ENCODE measurements at regions not wholly inside any gene's neighbourhood (a gene's known extent, or its start where the extent isn't known, plus 50 kb on each side); places are given as distances from the start of the nearest gene placed in this dataset.

DNA sequence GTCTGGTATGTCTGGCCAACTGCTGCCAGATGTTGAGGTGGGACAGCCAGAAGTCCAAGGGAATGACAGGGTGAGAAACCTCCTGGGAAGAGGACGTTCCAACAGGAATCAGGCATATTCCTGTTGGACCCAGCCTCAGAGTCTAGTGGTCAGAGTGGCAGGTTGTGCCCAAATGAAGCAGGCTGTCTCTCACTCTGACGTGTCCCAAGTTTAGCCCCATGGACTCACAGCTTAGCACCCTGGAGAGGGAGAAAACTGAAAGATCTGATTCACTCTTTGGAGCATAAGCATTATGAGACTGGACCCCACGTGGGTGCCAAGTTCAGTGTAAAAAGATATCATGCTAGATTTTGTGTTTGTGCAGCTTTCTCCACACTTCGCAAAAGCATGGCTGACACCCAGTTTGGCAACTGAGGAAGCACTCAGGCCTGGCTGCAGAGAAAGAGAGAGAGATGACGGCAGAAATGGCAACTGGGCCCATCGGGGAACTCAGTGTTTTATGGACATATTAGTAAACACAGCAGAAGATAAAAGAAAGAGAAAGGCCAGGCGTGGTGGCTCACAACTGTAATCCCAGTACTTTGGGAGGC, 88.2 kb upstream of the LMCD1 start:
- ATAC-seq (ENCODE audit: low read depth in 2 of 2) (no peak), DNase-seq (no peak)
- Histone ChIP-seq H3K27me3 (ENCODE audit: control insufficient read depth, insufficient read depth, low read length) (no peaks in the 10 kb centered on the region), H3K36me3 (ENCODE audit: control insufficient read depth, insufficient read depth, low read length) (no peaks in the 10 kb centered on the region), H3K27ac (ENCODE audit: insufficient read depth, low read length, poor library complexity, severe bottlenecking) (no peak overlapping the region), H3K4me1 (ENCODE audit: control insufficient read depth, insufficient read depth, low read length, poor library complexity, severe bottlenecking) (no peaks in the 10 kb centered on the region), H3K4me3 (ENCODE audit: low read depth, low read length) (no peak overlapping the region), H3K9me3 (ENCODE audit: control insufficient read depth in 2 of 2, low read length in 2 of 2) (no peaks in the 10 kb centered on the region)
- Mint-ChIP-seq H3K36me3 (no peaks in the 10 kb centered on the region), H3K27me3 (peaks cover 10% of the 10 kb centered on the region), H3K4me3 (no peak overlapping the region), H3K27ac (peak overlapping the region in 1 of 3 donors; percentile 69), H3K4me1 (peaks cover 4 to 16% (median 7%) of the 10 kb centered on the region in 4 donors), H3K9me3 (no peaks in the 10 kb centered on the region)

DNA sequence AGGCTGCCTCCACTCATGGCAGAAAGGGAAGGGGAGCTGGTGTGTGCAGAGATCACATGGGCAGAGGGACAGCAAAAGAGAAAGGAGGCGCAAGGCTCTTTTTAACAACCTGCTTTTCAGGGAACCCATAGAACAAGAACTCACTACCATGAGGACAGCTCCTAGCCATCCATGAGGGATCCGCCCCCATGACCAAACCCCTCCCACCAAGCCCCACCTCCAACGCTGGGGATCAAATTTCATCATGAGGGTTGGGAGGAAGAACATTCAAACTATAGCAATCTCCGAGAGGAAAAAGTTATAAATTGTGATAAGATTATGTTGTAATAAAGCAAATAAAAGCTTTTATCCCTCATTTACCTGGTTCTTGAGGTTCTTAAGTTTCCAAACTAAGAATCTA, 84.7 kb upstream of the LMCD1 start:
- no peak overlapping the region for H3K4me3 Mint-ChIP-seq
- DNase-seq (no peak), ATAC-seq (ENCODE audit: low read depth in 2 of 2) (no peak)
- no peak overlapping the region for H3K27ac ChIP-seq (ENCODE audit: insufficient read depth, low read length, poor library complexity, severe bottlenecking)
- peak overlapping the region in 2 of 3 donors; percentile 52 to 84 for H3K27ac Mint-ChIP-seq
- no peaks in the 10 kb centered on the region for H3K4me1 ChIP-seq (ENCODE audit: control insufficient read depth, insufficient read depth, low read length, poor library complexity, severe bottlenecking)
- H3K27me3 ChIP-seq (ENCODE audit: control insufficient read depth, insufficient read depth, low read length): no peaks in the 10 kb centered on the region
- no peaks in the 10 kb centered on the region for H3K36me3 Mint-ChIP-seq
- H3K27me3 Mint-ChIP-seq: peaks cover 5% of the 10 kb centered on the region
- no peaks in the 10 kb centered on the region for H3K36me3 ChIP-seq (ENCODE audit: control insufficient read depth, insufficient read depth, low read length)
- H3K9me3 Mint-ChIP-seq: no peaks in the 10 kb centered on the region
- no peak overlapping the region for H3K4me3 ChIP-seq (ENCODE audit: low read depth, low read length)
- H3K9me3 ChIP-seq (ENCODE audit: control insufficient read depth in 2 of 2, low read length in 2 of 2): no peaks in the 10 kb centered on the region
- peaks cover 4 to 16% (median 7%) of the 10 kb centered on the region in 4 donors for H3K4me1 Mint-ChIP-seq

DNA sequence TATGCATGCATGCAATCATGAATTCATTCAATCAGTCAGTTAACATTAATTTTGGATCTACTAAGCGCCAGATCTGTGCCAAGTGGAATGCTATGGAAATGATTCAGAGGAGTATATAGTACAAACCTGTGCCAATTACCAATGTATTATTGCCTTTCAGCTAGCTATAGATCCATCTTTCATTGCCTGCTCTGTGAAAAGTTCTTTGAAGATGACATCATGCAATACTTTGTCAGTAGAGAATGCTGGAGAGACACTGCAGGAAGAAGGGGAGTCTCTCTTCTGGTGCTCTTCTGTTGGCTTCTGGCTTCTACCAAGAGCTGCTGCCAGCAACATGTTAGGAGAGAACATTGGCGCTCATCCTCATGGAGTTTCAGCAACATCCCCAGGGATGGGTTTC, 81.0 kb upstream of the LMCD1 start:
- no peak overlapping the region for H3K4me3 Mint-ChIP-seq
- no peaks in the 10 kb centered on the region for H3K36me3 Mint-ChIP-seq
- DNase-seq (no peak), ATAC-seq (ENCODE audit: low read depth in 2 of 2) (no peak)
- no peaks in the 10 kb centered on the region for H3K27me3 Mint-ChIP-seq
- H3K27ac Mint-ChIP-seq: peak overlapping the region in 1 of 3 donors; percentile 16
- no peak overlapping the region for H3K4me3 ChIP-seq (ENCODE audit: low read depth, low read length)
- peaks cover 2 to 11% (median 4%) of the 10 kb centered on the region in 4 donors for H3K4me1 Mint-ChIP-seq
- H3K27me3 ChIP-seq (ENCODE audit: control insufficient read depth, insufficient read depth, low read length): no peaks in the 10 kb centered on the region
- peaks cover 0 to 1% (median 0%) of the 10 kb centered on the region in 7 donors for H3K9me3 Mint-ChIP-seq
- no peaks in the 10 kb centered on the region for H3K4me1 ChIP-seq (ENCODE audit: control insufficient read depth, insufficient read depth, low read length, poor library complexity, severe bottlenecking)
- no peaks in the 10 kb centered on the region for H3K9me3 ChIP-seq (ENCODE audit: control insufficient read depth in 2 of 2, low read length in 2 of 2)
- no peak overlapping the region for H3K27ac ChIP-seq (ENCODE audit: insufficient read depth, low read length, poor library complexity, severe bottlenecking)
- H3K36me3 ChIP-seq (ENCODE audit: control insufficient read depth, insufficient read depth, low read length): no peaks in the 10 kb centered on the region

DNA sequence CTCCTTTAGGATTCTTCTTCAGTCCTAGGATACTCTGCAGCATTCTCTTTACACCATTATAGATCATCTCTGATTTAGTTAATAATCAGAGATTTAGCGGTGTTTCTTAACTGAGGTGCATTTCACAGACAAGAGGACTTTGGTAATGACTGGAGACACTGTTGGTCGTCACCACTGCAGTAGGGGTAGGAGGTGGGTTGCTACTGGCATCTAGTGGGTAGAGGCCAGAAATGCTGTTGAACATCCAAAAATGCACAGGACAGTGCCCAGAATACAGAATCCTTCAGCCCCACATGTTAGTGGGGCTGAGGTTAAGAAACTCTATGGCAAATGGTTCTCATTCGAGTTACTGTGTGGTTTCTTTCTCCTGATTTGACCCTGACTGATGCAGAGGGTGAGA, 80.4 kb upstream of the LMCD1 start:
- no peak overlapping the region for H3K4me3 ChIP-seq (ENCODE audit: low read depth, low read length)
- peak in 1 of 3 donors; percentile 13 for DNase-seq
- Mint-ChIP-seq H3K4me1 (peaks cover 2 to 11% (median 4%) of the 10 kb centered on the region in 4 donors), H3K4me3 (no peak overlapping the region), H3K36me3 (no peaks in the 10 kb centered on the region), H3K27ac (peak overlapping the region in 2 of 3 donors; percentile 16 to 35), H3K9me3 (peaks cover 0 to 1% (median 0%) of the 10 kb centered on the region in 7 donors), H3K27me3 (no peaks in the 10 kb centered on the region)
- H3K9me3 ChIP-seq (ENCODE audit: control insufficient read depth in 2 of 2, low read length in 2 of 2): no peaks in the 10 kb centered on the region
- no peaks in the 10 kb centered on the region for H3K4me1 ChIP-seq (ENCODE audit: control insufficient read depth, insufficient read depth, low read length, poor library complexity, severe bottlenecking)
- no peak for ATAC-seq (ENCODE audit: low read depth in 2 of 2)
- no peaks in the 10 kb centered on the region for H3K36me3 ChIP-seq (ENCODE audit: control insufficient read depth, insufficient read depth, low read length)
- H3K27ac ChIP-seq (ENCODE audit: insufficient read depth, low read length, poor library complexity, severe bottlenecking): no peak overlapping the region
- no peaks in the 10 kb centered on the region for H3K27me3 ChIP-seq (ENCODE audit: control insufficient read depth, insufficient read depth, low read length)

DNA sequence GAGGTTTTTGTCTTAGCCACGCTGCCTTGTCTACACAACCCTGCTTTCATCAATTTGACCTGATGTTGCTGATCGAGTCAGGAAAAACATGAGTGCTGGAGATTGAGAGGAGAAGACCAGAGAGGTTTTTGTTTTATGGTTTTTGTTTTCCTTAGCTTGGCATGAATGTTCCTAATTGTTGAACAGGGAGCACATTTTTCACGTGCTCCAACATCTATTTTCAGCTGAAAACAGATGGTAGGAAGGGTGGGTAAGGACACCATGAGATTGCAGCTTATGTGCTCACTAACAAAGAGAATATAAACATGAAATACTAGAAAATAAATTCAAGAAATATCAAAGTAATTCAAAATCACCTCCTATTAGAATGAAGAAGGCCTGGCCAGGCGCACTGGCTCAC, 79.9 kb upstream of the LMCD1 start:
- no peaks in the 10 kb centered on the region for H3K9me3 ChIP-seq (ENCODE audit: control insufficient read depth in 2 of 2, low read length in 2 of 2)
- Mint-ChIP-seq H3K9me3 (peaks cover 0 to 1% (median 0%) of the 10 kb centered on the region in 7 donors), H3K27me3 (no peaks in the 10 kb centered on the region), H3K36me3 (no peaks in the 10 kb centered on the region), H3K4me1 (peaks cover 2 to 8% (median 4%) of the 10 kb centered on the region in 4 donors), H3K27ac (no peak overlapping the region), H3K4me3 (no peak overlapping the region)
- no peak for ATAC-seq (ENCODE audit: low read depth in 2 of 2)
- H3K36me3 ChIP-seq (ENCODE audit: control insufficient read depth, insufficient read depth, low read length): no peaks in the 10 kb centered on the region
- no peak overlapping the region for H3K27ac ChIP-seq (ENCODE audit: insufficient read depth, low read length, poor library complexity, severe bottlenecking)
- no peak overlapping the region for H3K4me3 ChIP-seq (ENCODE audit: low read depth, low read length)
- H3K4me1 ChIP-seq (ENCODE audit: control insufficient read depth, insufficient read depth, low read length, poor library complexity, severe bottlenecking): no peaks in the 10 kb centered on the region
- H3K27me3 ChIP-seq (ENCODE audit: control insufficient read depth, insufficient read depth, low read length): no peaks in the 10 kb centered on the region
- no peak for DNase-seq

DNA sequence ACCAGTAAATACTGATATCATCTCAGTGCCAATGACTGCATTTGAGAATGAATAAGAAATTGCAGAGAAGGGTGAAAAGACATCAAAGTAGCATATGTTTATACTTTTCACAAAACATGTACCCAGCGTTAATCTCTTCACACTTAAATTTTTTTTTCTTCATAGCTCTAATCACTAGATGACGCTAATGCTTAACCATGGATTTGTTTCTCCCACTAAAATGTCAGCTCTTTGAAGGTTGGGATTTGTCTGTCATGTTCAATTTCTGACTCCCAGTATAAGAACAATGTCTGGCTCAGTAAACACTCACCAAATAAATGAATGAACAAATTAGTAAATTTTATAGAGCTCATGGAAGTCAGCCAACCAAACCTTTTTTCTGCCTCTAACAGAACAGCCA, 78.3 kb upstream of the LMCD1 start:
- no peak overlapping the region for H3K4me3 Mint-ChIP-seq
- ATAC-seq (ENCODE audit: low read depth in 2 of 2): no peak
- H3K9me3 Mint-ChIP-seq: peaks cover 0 to 1% (median 0%) of the 10 kb centered on the region in 7 donors
- DNase-seq: no peak
- no peaks in the 10 kb centered on the region for H3K4me1 Mint-ChIP-seq
- Histone ChIP-seq H3K27me3 (ENCODE audit: control insufficient read depth, insufficient read depth, low read length) (no peaks in the 10 kb centered on the region), H3K27ac (ENCODE audit: insufficient read depth, low read length, poor library complexity, severe bottlenecking) (no peak overlapping the region), H3K36me3 (ENCODE audit: control insufficient read depth, insufficient read depth, low read length) (no peaks in the 10 kb centered on the region), H3K9me3 (ENCODE audit: control insufficient read depth in 2 of 2, low read length in 2 of 2) (no peaks in the 10 kb centered on the region), H3K4me3 (ENCODE audit: low read depth, low read length) (no peak overlapping the region), H3K4me1 (ENCODE audit: control insufficient read depth, insufficient read depth, low read length, poor library complexity, severe bottlenecking) (no peaks in the 10 kb centered on the region)
- H3K27me3 Mint-ChIP-seq: no peaks in the 10 kb centered on the region
- no peak overlapping the region for H3K27ac Mint-ChIP-seq
- no peaks in the 10 kb centered on the region for H3K36me3 Mint-ChIP-seq

DNA sequence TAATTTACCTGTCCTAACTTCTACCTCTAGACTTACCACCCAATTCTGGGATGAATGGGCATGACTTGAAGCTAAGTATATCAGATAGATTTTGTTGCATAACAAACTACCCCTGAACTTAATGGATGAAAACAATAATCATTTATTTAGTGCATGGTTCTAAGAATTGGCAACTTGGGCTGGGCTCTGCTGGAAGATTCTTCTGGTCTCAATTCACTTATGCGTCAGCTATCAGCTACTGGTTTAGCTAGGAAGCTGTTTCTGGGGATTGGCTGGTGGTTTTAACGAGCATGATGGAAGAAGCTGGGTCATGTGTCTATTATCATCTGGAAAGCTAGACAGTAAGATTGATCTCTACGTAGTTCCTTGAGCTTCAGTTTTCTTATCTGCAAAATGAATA, 77.3 kb upstream of the LMCD1 start:
- no peak overlapping the region for H3K4me3 ChIP-seq (ENCODE audit: low read depth, low read length)
- H3K9me3 Mint-ChIP-seq: peaks cover 0 to 2% (median 0%) of the 10 kb centered on the region in 7 donors
- H3K27ac Mint-ChIP-seq: no peak overlapping the region
- no peaks in the 10 kb centered on the region for H3K36me3 Mint-ChIP-seq
- H3K27ac ChIP-seq (ENCODE audit: insufficient read depth, low read length, poor library complexity, severe bottlenecking): no peak overlapping the region
- H3K4me1 Mint-ChIP-seq: no peaks in the 10 kb centered on the region
- H3K27me3 ChIP-seq (ENCODE audit: control insufficient read depth, insufficient read depth, low read length): no peaks in the 10 kb centered on the region
- ATAC-seq (ENCODE audit: low read depth in 2 of 2) (no peak), DNase-seq (no peak)
- H3K4me1 ChIP-seq (ENCODE audit: control insufficient read depth, insufficient read depth, low read length, poor library complexity, severe bottlenecking): no peaks in the 10 kb centered on the region
- no peak overlapping the region for H3K4me3 Mint-ChIP-seq
- no peaks in the 10 kb centered on the region for H3K9me3 ChIP-seq (ENCODE audit: control insufficient read depth in 2 of 2, low read length in 2 of 2)
- H3K36me3 ChIP-seq (ENCODE audit: control insufficient read depth, insufficient read depth, low read length): no peaks in the 10 kb centered on the region
- no peaks in the 10 kb centered on the region for H3K27me3 Mint-ChIP-seq

DNA sequence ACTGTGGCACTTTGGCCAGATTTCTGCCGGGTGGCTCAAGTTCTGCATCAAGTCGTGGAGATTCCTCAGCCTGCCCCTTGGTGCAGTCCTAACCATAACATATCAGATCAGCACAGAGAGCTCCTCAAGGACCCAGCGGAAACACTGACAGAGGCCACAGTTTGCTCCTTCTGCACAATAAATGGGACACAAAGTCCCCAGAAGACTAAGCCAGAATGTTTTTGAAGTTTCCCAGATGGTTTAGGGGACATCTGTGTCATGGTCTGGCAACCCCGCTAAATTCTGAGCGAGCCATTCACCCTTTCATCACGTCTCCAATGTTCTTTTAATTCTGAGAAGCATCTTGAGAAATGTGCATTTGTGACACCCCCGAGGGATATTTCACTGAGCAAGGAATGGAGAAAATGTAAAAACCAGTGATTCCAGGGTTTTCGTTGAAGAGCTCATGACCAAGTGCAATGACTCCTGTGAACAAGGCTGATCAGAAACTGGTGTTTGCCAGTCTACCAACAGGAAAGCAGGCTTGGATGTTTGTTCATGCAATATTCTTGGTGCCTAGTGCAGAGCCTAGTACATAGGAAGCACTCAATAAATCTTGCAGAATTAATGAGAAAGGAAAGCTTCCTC, 64.8 kb upstream of the LMCD1 start:
- H3K36me3 ChIP-seq (ENCODE audit: control insufficient read depth, insufficient read depth, low read length): no peaks in the 10 kb centered on the region
- no peak overlapping the region for H3K4me3 ChIP-seq (ENCODE audit: low read depth, low read length)
- H3K9me3 Mint-ChIP-seq: peaks cover 0 to 6% (median 1%) of the 10 kb centered on the region in 7 donors
- no peak for ATAC-seq (ENCODE audit: low read depth in 2 of 2)
- no peaks in the 10 kb centered on the region for H3K4me1 ChIP-seq (ENCODE audit: control insufficient read depth, insufficient read depth, low read length, poor library complexity, severe bottlenecking)
- H3K4me1 Mint-ChIP-seq: peaks cover 0 to 4% (median 0%) of the 10 kb centered on the region in 4 donors
- H3K27me3 ChIP-seq (ENCODE audit: control insufficient read depth, insufficient read depth, low read length): peaks cover 3% of the 10 kb centered on the region
- H3K36me3 Mint-ChIP-seq: peaks cover 4% of the 10 kb centered on the region
- no peak overlapping the region for H3K27ac Mint-ChIP-seq
- no peak for DNase-seq
- no peak overlapping the region for H3K4me3 Mint-ChIP-seq
- peaks cover 8% of the 10 kb centered on the region for H3K27me3 Mint-ChIP-seq
- no peaks in the 10 kb centered on the region for H3K9me3 ChIP-seq (ENCODE audit: control insufficient read depth in 2 of 2, low read length in 2 of 2)
- no peak overlapping the region for H3K27ac ChIP-seq (ENCODE audit: insufficient read depth, low read length, poor library complexity, severe bottlenecking)
